ENCODE measurements at regions not wholly inside any gene's neighbourhood (a gene's known extent, or its start where the extent isn't known, plus 50 kb on each side); places are given as distances from the start of the nearest gene placed in this dataset.
"Not testable (repeated sequence)": the region's sequence is repeated elsewhere in the genome, so short reads cannot be mapped to it uniquely, and the experiment has no call there.

DNA sequence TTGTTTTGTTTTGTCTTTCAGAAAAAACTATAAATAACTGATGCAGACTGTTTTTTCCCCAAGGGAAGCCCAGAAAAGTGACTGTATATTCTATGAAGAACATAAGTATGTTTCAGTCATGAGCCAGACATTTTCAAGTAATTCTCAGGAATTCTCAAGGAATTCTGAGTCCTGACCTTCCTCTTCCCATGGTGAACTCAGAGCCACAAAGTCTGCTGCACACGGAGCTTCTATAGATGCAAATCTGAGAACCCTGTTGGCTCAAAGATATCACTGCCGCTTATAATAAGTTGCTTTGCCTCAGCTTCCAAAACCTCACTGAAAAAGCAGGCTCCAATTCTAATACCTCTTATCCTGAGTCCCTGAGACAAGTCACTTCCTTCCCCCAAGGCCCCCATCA is 418.5 kb upstream of the RUNX1 start:
- no peak overlapping the region for H2AFZ ChIP-seq (ENCODE audit: low read length)
- TF ChIP-seq, protein P1, sequence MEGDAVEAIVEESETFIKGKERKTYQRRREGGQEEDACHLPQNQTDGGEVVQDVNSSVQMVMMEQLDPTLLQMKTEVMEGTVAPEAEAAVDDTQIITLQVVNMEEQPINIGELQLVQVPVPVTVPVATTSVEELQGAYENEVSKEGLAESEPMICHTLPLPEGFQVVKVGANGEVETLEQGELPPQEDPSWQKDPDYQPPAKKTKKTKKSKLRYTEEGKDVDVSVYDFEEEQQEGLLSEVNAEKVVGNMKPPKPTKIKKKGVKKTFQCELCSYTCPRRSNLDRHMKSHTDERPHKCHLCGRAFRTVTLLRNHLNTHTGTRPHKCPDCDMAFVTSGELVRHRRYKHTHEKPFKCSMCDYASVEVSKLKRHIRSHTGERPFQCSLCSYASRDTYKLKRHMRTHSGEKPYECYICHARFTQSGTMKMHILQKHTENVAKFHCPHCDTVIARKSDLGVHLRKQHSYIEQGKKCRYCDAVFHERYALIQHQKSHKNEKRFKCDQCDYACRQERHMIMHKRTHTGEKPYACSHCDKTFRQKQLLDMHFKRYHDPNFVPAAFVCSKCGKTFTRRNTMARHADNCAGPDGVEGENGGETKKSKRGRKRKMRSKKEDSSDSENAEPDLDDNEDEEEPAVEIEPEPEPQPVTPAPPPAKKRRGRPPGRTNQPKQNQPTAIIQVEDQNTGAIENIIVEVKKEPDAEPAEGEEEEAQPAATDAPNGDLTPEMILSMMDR (conservative IDR thresholded peaks at IDR 0.05; ENCODE audit: low read length): no peak
- no peak for TF ChIP-seq EZH2phosphoT487 (IDR thresholded peaks at IDR 0.05; ENCODE audit: borderline replicate concordance)
- no peaks in the 10 kb centered on the region for H3K9me2 ChIP-seq (replicated peaks; ENCODE audit: low read depth, low read length)
- no peaks in the 10 kb centered on the region for H3F3A ChIP-seq (ENCODE audit: low read depth)
- no peak overlapping the region for H3K4me2 ChIP-seq (ENCODE audit: low read depth, low read length, poor library complexity, severe bottlenecking)
- no peak overlapping the region for H3K4me3 ChIP-seq (ENCODE audit: low read length, poor library complexity, severe bottlenecking)
- no peaks in the 10 kb centered on the region; the same call in 1 of the 2 replicates for H3K9me3 ChIP-seq (ENCODE audit: insufficient read depth, low read depth, low read length)
- H3K27me3 ChIP-seq (ENCODE audit: insufficient read depth, low read length, poor library complexity, severe bottlenecking): peaks cover 6% of the 10 kb centered on the region
- H3K79me2 ChIP-seq (ENCODE audit: insufficient read depth, low read length): no peaks in the 10 kb centered on the region
- H4K20me1 ChIP-seq (ENCODE audit: insufficient read depth, low read length, poor library complexity, severe bottlenecking): no peaks in the 10 kb centered on the region
- no peaks in the 10 kb centered on the region for H3K4me1 ChIP-seq (ENCODE audit: insufficient read depth, low read length, poor library complexity, severe bottlenecking)
- H3K9ac ChIP-seq (ENCODE audit: low read depth, low read length, poor library complexity, severe bottlenecking): no peak overlapping the region
- H3K36me3 ChIP-seq (ENCODE audit: insufficient read depth, low read length): no peaks in the 10 kb centered on the region

DNA sequence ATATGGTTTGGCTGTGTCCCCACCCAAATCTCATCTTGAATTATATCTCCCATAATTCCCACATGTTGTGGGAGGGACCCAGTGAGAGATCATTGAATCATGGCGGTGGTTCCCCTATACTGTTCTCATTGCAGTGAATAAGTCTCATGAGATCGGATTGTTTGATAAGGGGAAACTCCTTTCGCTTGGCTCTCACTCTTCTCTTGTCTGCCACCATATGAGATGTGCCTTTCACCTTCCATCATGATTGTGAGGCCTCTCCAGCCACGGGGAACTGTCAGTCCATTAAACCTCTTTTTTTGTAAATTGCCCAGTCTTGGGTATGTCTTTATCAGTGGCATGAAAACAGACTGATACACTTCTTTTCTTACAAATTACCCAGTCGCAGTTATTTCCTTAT is 417.6 kb upstream of the RUNX1 start:
- H3K4me3 ChIP-seq (ENCODE audit: low read length, poor library complexity, severe bottlenecking); H3K9me2 ChIP-seq (replicated peaks; ENCODE audit: low read depth, low read length); H3F3A ChIP-seq (ENCODE audit: low read depth); H3K27me3 ChIP-seq (ENCODE audit: insufficient read depth, low read length, poor library complexity, severe bottlenecking); H3K4me1 ChIP-seq (ENCODE audit: insufficient read depth, low read length, poor library complexity, severe bottlenecking); H4K20me1 ChIP-seq (ENCODE audit: insufficient read depth, low read length, poor library complexity, severe bottlenecking); H3K9me3 ChIP-seq (ENCODE audit: insufficient read depth, low read depth, low read length); H3K4me2 ChIP-seq (ENCODE audit: low read depth, low read length, poor library complexity, severe bottlenecking); H3K79me2 ChIP-seq (ENCODE audit: insufficient read depth, low read length); H3K36me3 ChIP-seq (ENCODE audit: insufficient read depth, low read length); H2AFZ ChIP-seq (ENCODE audit: low read length); H3K9ac ChIP-seq (ENCODE audit: low read depth, low read length, poor library complexity, severe bottlenecking): not testable (repeated sequence)

DNA sequence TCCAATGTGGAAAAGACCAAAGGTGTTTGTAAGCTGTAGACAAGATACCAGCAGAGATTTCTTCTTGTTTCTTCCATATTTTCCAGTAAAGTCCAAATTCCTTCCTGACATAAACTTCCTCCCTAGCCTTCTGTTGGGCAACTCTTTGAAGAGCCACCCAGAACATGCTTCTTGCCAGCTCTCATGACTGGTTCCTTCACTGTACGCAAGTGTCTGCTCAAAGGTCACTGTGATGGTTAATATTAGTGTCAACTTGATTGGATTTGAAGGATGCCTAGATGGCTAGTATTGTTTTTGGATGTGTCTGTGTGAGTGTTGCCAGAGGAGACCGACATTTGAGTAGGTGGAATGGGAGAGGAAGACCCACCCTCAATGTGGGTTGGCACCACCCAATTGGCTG is 416.6 kb upstream of the RUNX1 start:
- Histone ChIP-seq H3K4me2 (ENCODE audit: low read depth, low read length, poor library complexity, severe bottlenecking) (no peak overlapping the region), H3K4me1 (ENCODE audit: insufficient read depth, low read length, poor library complexity, severe bottlenecking) (no peaks in the 10 kb centered on the region), H4K20me1 (ENCODE audit: insufficient read depth, low read length, poor library complexity, severe bottlenecking) (no peaks in the 10 kb centered on the region), H3K27me3 (ENCODE audit: insufficient read depth, low read length, poor library complexity, severe bottlenecking) (no peaks in the 10 kb centered on the region), H2AFZ (ENCODE audit: low read length) (no peak overlapping the region), H3K36me3 (ENCODE audit: insufficient read depth, low read length) (no peaks in the 10 kb centered on the region), H3F3A (ENCODE audit: low read depth) (no peaks in the 10 kb centered on the region), H3K79me2 (ENCODE audit: insufficient read depth, low read length) (no peaks in the 10 kb centered on the region), H3K4me3 (ENCODE audit: low read length, poor library complexity, severe bottlenecking) (no peak overlapping the region), H3K9me2 (replicated peaks; ENCODE audit: low read depth, low read length) (no peaks in the 10 kb centered on the region), H3K9ac (ENCODE audit: low read depth, low read length, poor library complexity, severe bottlenecking) (no peak overlapping the region), H3K9me3 (ENCODE audit: insufficient read depth, low read depth, low read length) (no peaks in the 10 kb centered on the region; the same call in 1 of the 2 replicates)
- TF ChIP-seq EZH2phosphoT487 (IDR thresholded peaks at IDR 0.05; ENCODE audit: borderline replicate concordance): no peak
- TF ChIP-seq, protein P1 (conservative IDR thresholded peaks at IDR 0.05; ENCODE audit: low read length): no peak

DNA sequence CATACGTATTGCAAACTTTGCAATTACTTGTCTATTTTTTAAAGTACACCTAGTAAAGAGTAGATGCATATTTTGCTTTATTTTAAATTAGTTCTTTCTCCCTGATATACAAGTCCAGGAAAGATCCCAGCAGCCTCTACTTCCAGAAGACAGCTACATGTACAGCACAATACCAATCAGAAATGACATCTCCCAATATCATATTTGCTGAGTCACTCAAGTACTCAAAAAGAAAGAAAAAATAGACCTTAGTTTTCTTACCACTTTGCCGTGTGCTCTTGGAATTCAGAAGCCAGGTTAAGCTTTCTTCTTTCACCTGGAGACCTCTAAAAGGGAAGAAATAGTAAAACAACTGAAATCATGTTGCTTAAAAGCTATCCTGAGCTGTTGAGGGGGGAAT is 412.6 kb upstream of the RUNX1 start:
- H3K4me2 ChIP-seq (ENCODE audit: low read depth, low read length, poor library complexity, severe bottlenecking): no peak overlapping the region
- H3K9me2 ChIP-seq (replicated peaks; ENCODE audit: low read depth, low read length): no peaks in the 10 kb centered on the region
- no peaks in the 10 kb centered on the region for H3F3A ChIP-seq (ENCODE audit: low read depth)
- no peaks in the 10 kb centered on the region for H3K79me2 ChIP-seq (ENCODE audit: insufficient read depth, low read length)
- H3K4me3 ChIP-seq (ENCODE audit: low read length, poor library complexity, severe bottlenecking): no peak overlapping the region
- H4K20me1 ChIP-seq (ENCODE audit: insufficient read depth, low read length, poor library complexity, severe bottlenecking): no peaks in the 10 kb centered on the region
- no peaks in the 10 kb centered on the region for H3K27me3 ChIP-seq (ENCODE audit: insufficient read depth, low read length, poor library complexity, severe bottlenecking)
- no peaks in the 10 kb centered on the region for H3K36me3 ChIP-seq (ENCODE audit: insufficient read depth, low read length)
- no peak overlapping the region for H2AFZ ChIP-seq (ENCODE audit: low read length)
- no peaks in the 10 kb centered on the region for H3K4me1 ChIP-seq (ENCODE audit: insufficient read depth, low read length, poor library complexity, severe bottlenecking)
- no peak overlapping the region for H3K9ac ChIP-seq (ENCODE audit: low read depth, low read length, poor library complexity, severe bottlenecking)
- TF ChIP-seq EZH2phosphoT487 (IDR thresholded peaks at IDR 0.05; ENCODE audit: borderline replicate concordance): no peak
- TF ChIP-seq, protein P1 (conservative IDR thresholded peaks at IDR 0.05; ENCODE audit: low read length): no peak
- H3K9me3 ChIP-seq (ENCODE audit: insufficient read depth, low read depth, low read length): no peaks in the 10 kb centered on the region
